GM18909 (cell line): ENCODE measurements at regions not wholly inside any gene's neighbourhood (a gene's known extent, or its start where the extent isn't known, plus 50 kb on each side); places are given as distances from the start of the nearest gene placed in this dataset.
"Not testable (repeated sequence)": the region's sequence is repeated elsewhere in the genome, so short reads cannot be mapped to it uniquely, and the experiment has no call there.

ENCODE experiments used
- ATAC-seq: cut with Tn5 transposase; IDR thresholded peaks from one replicate; pipeline ENCODE4 v1.9.1; 2021; ENCODE audit warnings: mild to moderate bottlenecking; ENCODE audit not compliant: unreplicated experiment, poor library complexity

GRCh38 chr9:30812821-30813220 is 1571.6 kb upstream of the ACO1 start:
- no peak for ATAC-seq

- ATAC-seq: no peak
These were observed 1568.9 kb upstream of the ACO1 start for GRCh38 chr9:30815585-30815984.

- no peak for ATAC-seq
These were observed 1539.3 kb upstream of the ACO1 start for GRCh38 chr9:30845136-30845535.

- no peak for ATAC-seq
These were observed 1537.8 kb upstream of the ACO1 start for GRCh38 chr9:30846651-30847050.

- ATAC-seq: no peak
These were observed 1532.8 kb upstream of the ACO1 start for GRCh38 chr9:30851600-30851999.

GRCh38 chr9:30900706-30901105 is 1483.7 kb upstream of the ACO1 start:
- ATAC-seq: no peak

- no peak for ATAC-seq
These were observed 1471.1 kb upstream of the ACO1 start for GRCh38 chr9:30913331-30913730.

- ATAC-seq: no peak
These were observed 1469.0 kb upstream of the ACO1 start for GRCh38 chr9:30915451-30915850.

GRCh38 chr9:30925126-30925525 is 1459.3 kb upstream of the ACO1 start:
- no peak for ATAC-seq

- ATAC-seq: no peak
These were observed 1458.8 kb upstream of the ACO1 start for GRCh38 chr9:30925635-30926034.

- ATAC-seq: no peak
These were observed 1456.4 kb upstream of the ACO1 start for GRCh38 chr9:30928045-30928444.

GRCh38 chr9:30932226-30932625 is 1452.2 kb upstream of the ACO1 start:
- no peak for ATAC-seq

GRCh38 chr9:30935730-30936129 is 1448.7 kb upstream of the ACO1 start:
- ATAC-seq: no peak

GRCh38 chr9:30937106-30937505 is 1447.3 kb upstream of the ACO1 start:
- ATAC-seq: no peak

GRCh38 chr9:30942852-30943251 is 1441.6 kb upstream of the ACO1 start:
- ATAC-seq: not testable (repeated sequence)

GRCh38 chr9:30943446-30944224 is 1440.8 kb upstream of the ACO1 start:
- no peak for ATAC-seq

GRCh38 chr9:30944225-30944569 is 1440.2 kb upstream of the ACO1 start:
- no peak for ATAC-seq

- no peak for ATAC-seq
These were observed 1439.6 kb upstream of the ACO1 start for GRCh38 chr9:30944741-30945280.

GRCh38 chr9:30964332-30964731 is 1420.1 kb upstream of the ACO1 start:
- no peak for ATAC-seq

GRCh38 chr9:30967476-30967875 is 1417.0 kb upstream of the ACO1 start:
- ATAC-seq: no peak

- ATAC-seq: no peak
These were observed 1414.3 kb upstream of the ACO1 start for GRCh38 chr9:30970186-30970585.

GRCh38 chr9:30970812-30971211 is 1413.6 kb upstream of the ACO1 start:
- no peak for ATAC-seq
